Lower lobe of right lung (tissue), 2 donors: ENCODE measurements at regions not wholly inside any gene's neighbourhood (a gene's known extent, or its start where the extent isn't known, plus 50 kb on each side); places are given as distances from the start of the nearest gene placed in this dataset.
"Not testable (repeated sequence)": the region's sequence is repeated elsewhere in the genome, so short reads cannot be mapped to it uniquely, and the experiment has no call there.

Experiments used
- ATAC-seq, 2 donors: fragments of 200-7000 bp; cut with Tn5 transposase; one replicate each; pipeline ENCODE4 v1.9.1; 2020 to 2022; ENCODE audit warnings: mild to moderate bottlenecking in 2 of 2, moderate library complexity in 2 of 2
- DNase-seq: peaks from one replicate; pipeline ENCODE4 v3.0.0-alpha.2; 2020
- H3K27ac ChIP-seq: fragments of 200-600 bp; one replicate; pipeline ENCODE4 v1.8.0; 2022
- H3K27me3 ChIP-seq: fragments of 200-600 bp; one replicate; pipeline ENCODE4 v1.8.0; 2022; ENCODE audit warnings: low read depth
- H3K36me3 ChIP-seq: fragments of 200-600 bp; one replicate; pipeline ENCODE4 v1.8.0; 2022; ENCODE audit warnings: mild to moderate bottlenecking
- H3K4me1 ChIP-seq: fragments of 200-600 bp; one replicate; pipeline ENCODE4 v1.8.0; 2022
- H3K4me3 ChIP-seq: fragments of 200-600 bp; one replicate; pipeline ENCODE4 v1.8.0; 2022; ENCODE audit warnings: mild to moderate bottlenecking
- H3K9me3 ChIP-seq: fragments of 200-600 bp; one replicate; pipeline ENCODE4 v1.8.0; 2022
- intact Hi-C: fragments of 100-400 bp; cut with DNase I; formaldehyde crosslinking; loops from one replicate; pipeline ENCODE4 v1.11.0; 2022
- TF ChIP-seq, protein P1 (sequence below): fragments of 200-600 bp; IDR thresholded peaks from one replicate; pipeline ENCODE4 v1.8.0; 2022; ENCODE audit warnings: antibody characterized with exemption, mild to moderate bottlenecking
- donor health status: DM: no; HTN: yes; CAD: no; lungs with severe emphysema.

DNA sequence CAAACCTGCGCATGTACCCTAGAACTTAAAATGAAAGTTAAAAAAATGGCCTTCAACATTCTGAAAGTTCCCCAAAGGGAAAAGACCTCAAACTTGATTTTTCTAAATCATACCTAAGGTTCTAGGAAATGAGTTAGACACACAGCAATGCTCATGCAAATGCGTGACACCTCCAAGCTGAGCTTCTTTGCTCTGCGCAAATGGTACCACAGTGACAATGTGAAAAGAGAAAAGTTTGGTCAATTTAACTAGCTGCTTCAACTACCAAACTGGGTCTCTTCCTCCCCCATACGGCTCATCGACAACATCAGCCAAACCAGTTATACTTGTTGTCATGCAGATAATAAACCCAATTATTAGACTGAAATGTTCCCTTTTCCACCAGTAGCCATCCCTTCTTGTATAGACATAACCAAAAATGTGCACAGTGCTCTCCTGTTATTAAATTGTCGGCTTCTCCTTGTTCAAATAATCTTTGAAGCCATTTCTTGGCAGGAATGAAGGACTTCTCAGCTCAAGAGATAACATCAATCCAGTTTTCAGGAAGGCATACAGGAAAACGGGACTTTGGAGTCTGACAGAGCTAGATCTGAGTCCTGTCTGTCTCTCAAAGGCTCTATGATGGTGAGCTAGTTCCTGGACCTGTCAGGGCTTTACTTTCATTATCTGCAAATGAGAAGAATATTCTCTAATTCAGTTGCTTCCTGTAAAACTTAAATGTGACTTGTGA, 185.6 kb upstream of the NR3C1 start:
- no peak for ATAC-seq
- Histone ChIP-seq H3K4me1 (no peaks in the 10 kb centered on the region), H3K27me3 (no peaks in the 10 kb centered on the region), H3K27ac (no peak overlapping the region), H3K9me3 (no peaks in the 10 kb centered on the region), H3K4me3 (no peak overlapping the region), H3K36me3 (no peaks in the 10 kb centered on the region)
- intact Hi-C loops = no loop called here
- DNase-seq = no peak
- TF ChIP-seq, protein P1, sequence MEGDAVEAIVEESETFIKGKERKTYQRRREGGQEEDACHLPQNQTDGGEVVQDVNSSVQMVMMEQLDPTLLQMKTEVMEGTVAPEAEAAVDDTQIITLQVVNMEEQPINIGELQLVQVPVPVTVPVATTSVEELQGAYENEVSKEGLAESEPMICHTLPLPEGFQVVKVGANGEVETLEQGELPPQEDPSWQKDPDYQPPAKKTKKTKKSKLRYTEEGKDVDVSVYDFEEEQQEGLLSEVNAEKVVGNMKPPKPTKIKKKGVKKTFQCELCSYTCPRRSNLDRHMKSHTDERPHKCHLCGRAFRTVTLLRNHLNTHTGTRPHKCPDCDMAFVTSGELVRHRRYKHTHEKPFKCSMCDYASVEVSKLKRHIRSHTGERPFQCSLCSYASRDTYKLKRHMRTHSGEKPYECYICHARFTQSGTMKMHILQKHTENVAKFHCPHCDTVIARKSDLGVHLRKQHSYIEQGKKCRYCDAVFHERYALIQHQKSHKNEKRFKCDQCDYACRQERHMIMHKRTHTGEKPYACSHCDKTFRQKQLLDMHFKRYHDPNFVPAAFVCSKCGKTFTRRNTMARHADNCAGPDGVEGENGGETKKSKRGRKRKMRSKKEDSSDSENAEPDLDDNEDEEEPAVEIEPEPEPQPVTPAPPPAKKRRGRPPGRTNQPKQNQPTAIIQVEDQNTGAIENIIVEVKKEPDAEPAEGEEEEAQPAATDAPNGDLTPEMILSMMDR = no peak

DNA sequence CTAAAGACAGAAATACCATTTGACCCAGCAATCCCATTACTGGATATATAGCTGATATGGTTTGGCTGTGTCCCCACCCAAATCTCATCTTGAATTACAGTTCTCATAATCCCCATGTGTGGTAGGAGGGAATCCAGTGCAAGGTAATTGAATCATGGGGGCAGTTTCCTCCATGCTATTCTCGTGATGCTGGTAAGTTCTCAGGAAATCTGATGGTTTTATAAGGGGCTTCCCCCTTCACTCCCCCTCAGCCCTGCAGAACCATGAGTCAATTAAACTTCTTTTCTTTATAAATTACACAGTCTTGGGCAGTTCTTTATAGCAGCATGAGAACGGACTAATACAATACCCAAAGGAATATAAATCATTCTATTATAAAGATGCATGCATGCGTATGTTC, 184.6 kb upstream of the NR3C1 start:
- H3K27ac ChIP-seq, DNase-seq, intact Hi-C loops, ATAC-seq, H3K9me3 ChIP-seq, H3K4me1 ChIP-seq, H3K4me3 ChIP-seq, H3K36me3 ChIP-seq, H3K27me3 ChIP-seq: not testable (repeated sequence)

DNA sequence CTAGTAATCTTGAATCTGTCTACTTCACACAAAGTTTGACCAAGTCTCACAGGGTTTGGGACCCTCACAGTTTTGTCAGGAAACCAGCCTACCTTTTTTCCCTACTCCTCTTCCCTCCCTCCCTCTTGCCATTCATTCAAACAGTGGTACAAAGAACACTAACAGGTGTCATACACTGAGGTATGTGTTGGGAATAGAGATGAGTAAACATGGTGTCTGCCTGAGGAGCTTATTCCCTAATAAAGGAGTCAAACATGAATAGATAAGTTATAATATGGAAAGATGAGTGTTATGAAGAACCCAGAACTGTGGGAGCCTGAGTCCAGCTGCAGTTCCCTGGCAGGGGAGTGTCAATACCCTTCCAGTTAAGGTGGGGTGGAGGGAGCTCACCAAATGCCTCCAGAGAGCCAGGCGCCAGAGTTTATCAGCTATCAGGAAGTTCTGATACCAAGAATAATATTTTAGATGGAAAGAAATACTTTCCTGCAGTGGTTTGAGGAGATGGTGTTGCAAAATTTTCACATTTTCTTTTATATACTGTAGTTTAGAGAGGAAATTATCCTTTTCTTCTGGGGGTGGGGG, 183.4 kb upstream of the NR3C1 start:
- H3K27ac ChIP-seq = no peak overlapping the region
- ATAC-seq = no peak
- no peak overlapping the region for H3K4me3 ChIP-seq
- no peaks in the 10 kb centered on the region for H3K36me3 ChIP-seq
- no peaks in the 10 kb centered on the region for H3K9me3 ChIP-seq
- no peaks in the 10 kb centered on the region for H3K27me3 ChIP-seq
- H3K4me1 ChIP-seq = peaks cover 8% of the 10 kb centered on the region
- TF ChIP-seq, protein P1 = no peak
- intact Hi-C loops = no loop called here
- DNase-seq = no peak

DNA sequence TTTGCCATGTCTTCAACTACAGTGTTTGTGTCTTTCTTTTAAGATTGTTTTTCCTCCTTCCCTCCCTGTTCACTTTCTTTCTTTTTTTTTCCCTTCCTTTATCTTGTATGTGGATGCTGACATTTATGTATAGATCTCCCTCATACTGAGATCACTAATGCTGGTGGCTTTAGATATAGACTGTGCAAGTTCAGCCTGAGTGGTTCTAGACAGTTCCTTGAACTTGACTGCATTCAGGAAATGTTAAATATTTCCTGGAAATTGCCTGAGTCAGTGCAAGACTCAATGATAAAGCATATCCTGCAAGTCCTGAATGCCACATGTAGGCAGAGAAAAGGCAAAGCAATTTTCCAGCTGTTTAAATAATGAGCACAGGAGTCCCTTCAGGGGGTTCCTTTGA, 182.5 kb upstream of the NR3C1 start:
- Histone ChIP-seq H3K27ac (no peak overlapping the region), H3K4me1 (peaks cover 8% of the 10 kb centered on the region), H3K27me3 (no peaks in the 10 kb centered on the region), H3K4me3 (no peak overlapping the region), H3K36me3 (no peaks in the 10 kb centered on the region), H3K9me3 (no peaks in the 10 kb centered on the region)
- no peak for DNase-seq
- TF ChIP-seq, protein P1 = no peak
- intact Hi-C loops = no loop called here
- ATAC-seq = no peak

DNA sequence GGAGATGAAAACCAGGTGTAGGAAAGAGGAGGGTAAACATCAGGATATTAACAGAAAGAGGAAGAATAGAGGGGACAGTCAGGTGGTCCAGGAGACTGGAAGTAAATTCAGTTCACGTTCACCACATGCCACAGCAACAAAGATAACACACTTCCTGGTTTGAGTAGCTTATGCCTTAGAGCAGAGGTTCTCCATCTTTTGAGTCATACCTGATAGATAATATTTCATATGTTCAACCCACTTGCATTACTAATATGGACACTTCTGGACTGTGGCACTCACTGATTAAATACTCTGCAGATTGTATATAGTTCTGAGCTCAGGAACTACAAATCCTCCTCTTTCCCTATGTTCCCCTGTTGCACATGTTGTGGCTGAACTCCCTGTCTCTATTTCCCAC, 179.9 kb upstream of the NR3C1 start:
- H3K36me3 ChIP-seq = no peaks in the 10 kb centered on the region
- H3K27ac ChIP-seq = no peak overlapping the region
- no peaks in the 10 kb centered on the region for H3K27me3 ChIP-seq
- intact Hi-C loops = no loop called here
- DNase-seq (no peak), ATAC-seq (no peak)
- H3K4me3 ChIP-seq = no peak overlapping the region
- TF ChIP-seq, protein P1 = no peak
- H3K9me3 ChIP-seq = no peaks in the 10 kb centered on the region
- H3K4me1 ChIP-seq = peaks cover 8% of the 10 kb centered on the region

DNA sequence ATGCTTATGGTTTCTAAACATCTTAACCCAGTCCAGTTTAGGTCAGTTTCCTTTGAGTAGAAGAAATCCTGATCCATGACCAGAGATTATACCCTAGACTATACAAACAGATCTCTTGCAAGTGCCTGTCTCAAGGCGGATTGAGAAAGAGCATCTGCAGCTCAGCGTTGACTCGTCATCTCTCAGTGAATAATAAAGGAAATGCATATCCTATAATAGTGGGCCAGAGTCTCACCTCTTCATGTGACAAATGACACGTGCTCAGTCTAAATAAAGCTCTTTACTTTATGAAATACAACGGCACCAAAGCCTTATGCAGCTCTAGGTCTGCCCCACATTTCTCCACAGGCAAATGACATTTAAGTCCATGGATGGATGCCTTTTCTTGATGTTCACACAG, 179.4 kb upstream of the NR3C1 start:
- ATAC-seq (peak in 1 of 2 donors; percentile 39), DNase-seq (no peak)
- H3K9me3 ChIP-seq = no peaks in the 10 kb centered on the region
- H3K36me3 ChIP-seq = no peaks in the 10 kb centered on the region
- H3K27me3 ChIP-seq = no peaks in the 10 kb centered on the region
- no peak overlapping the region for H3K27ac ChIP-seq
- H3K4me3 ChIP-seq = no peak overlapping the region
- intact Hi-C loops = no loop called here
- peaks cover 8% of the 10 kb centered on the region for H3K4me1 ChIP-seq
- TF ChIP-seq, protein P1 = no peak
